Urinary bladder (tissue), 3 donors: ENCODE measurements at regions not wholly inside any gene's neighbourhood (a gene's known extent, or its start where the extent isn't known, plus 50 kb on each side); places are given as distances from the start of the nearest gene placed in this dataset.

Experiments
- DNase-seq: peaks from one replicate; pipeline ENCODE4 v3.0.0-alpha.2; 2015; ENCODE audit errors: extremely low spot score
- H3K27ac ChIP-seq: one replicate; pipeline ENCODE4 v1.5.1; 2013; ENCODE audit warnings: low read depth, mild to moderate bottlenecking, moderate library complexity
- H3K36me3 ChIP-seq: one replicate; pipeline ENCODE4 v1.6.1; 2013; ENCODE audit warnings: mild to moderate bottlenecking, moderate library complexity; ENCODE audit not compliant: insufficient read depth
- H3K4me1 ChIP-seq: one replicate; pipeline ENCODE4 v1.6.1; 2013; ENCODE audit warnings: mild to moderate bottlenecking, moderate library complexity; ENCODE audit not compliant: insufficient read depth
- H3K4me3 ChIP-seq: one replicate; pipeline ENCODE4 v1.5.1; 2013; ENCODE audit warnings: low read depth, low read length
- WGBS: extraction: QIAGEN DNeasy Blood & Tissue Kit; methylation state at CpG from one replicate; pipeline ENCODE4 v1.1.7; 2013; 5-methylcytosine and 5-hydroxymethylcytosine counted together
- donor health status: healthy with polysubstance abuse.
- donor health status: healthy.

- Histone ChIP-seq H3K27ac (no peak overlapping the region), H3K4me3 (no peak overlapping the region), H3K4me1 (no peaks in the 10 kb centered on the region), H3K36me3 (no peaks in the 10 kb centered on the region)
- 64% methylated on average over 3 of the region's 3 CpGs for whole genome bisulfite sequencing
- DNase-seq, result no peak
These were observed 131.6 kb upstream of the CACNA1E start for GRCh38 chr1:181351740-181352139.

DNA sequence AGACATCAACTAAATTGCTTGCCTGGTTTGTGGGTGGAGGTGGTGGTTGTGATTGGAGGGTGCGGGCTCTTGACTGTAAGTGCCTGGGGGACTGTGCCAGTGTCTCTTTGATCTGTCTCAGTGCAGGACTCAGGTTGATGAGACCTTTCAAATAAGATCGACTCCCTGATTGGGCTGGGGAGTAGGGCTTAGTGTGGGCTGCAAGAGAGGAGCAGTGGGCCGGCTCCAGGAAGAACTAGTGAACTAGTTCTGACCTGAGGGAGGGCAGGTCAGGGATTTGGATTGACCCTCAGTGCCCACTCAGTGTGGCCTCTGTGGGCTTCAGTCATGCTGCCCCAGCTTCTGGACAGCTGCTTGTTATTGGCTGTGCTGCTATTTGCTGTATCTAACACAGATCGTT is 130.6 kb upstream of the CACNA1E start:
- H3K4me3 ChIP-seq, result no peak overlapping the region
- H3K27ac ChIP-seq, result no peak overlapping the region
- no peak for DNase-seq
- WGBS, result 86% methylated on average over 4 of the region's 4 CpGs
- no peaks in the 10 kb centered on the region for H3K4me1 ChIP-seq
- H3K36me3 ChIP-seq, result no peaks in the 10 kb centered on the region

- Histone ChIP-seq H3K36me3 (no peaks in the 10 kb centered on the region), H3K4me3 (no peak overlapping the region), H3K4me1 (no peaks in the 10 kb centered on the region), H3K27ac (no peak overlapping the region)
- 79% methylated on average over 1 of the region's 1 CpG for WGBS
- no peak for DNase-seq
These were observed 129.8 kb upstream of the CACNA1E start for GRCh38 chr1:181353526-181353925.

DNA sequence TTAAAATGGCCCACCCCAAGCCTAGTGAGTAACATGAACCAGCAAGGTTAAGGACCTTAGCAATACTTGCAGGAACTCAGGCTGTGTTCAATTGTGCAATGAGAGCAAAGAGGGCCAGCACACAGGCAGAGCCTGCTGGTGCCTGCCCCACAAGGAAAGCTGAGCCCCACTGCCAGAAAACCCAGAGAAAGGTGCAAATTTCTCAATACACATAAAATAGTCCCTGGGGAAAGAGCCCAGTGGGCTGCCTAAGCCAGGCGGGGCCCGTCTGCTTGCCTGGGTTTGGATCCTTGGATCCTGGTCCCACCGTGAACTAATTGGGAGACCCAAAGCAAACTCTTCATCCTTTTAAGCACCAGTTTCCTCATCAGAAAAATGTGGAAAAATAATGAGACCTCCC is 128.5 kb upstream of the CACNA1E start:
- no peaks in the 10 kb centered on the region for H3K36me3 ChIP-seq
- no peak overlapping the region for H3K27ac ChIP-seq
- no peaks in the 10 kb centered on the region for H3K4me1 ChIP-seq
- no peak for DNase-seq
- no peak overlapping the region for H3K4me3 ChIP-seq
- 97% methylated on average over 3 of the region's 3 CpGs for WGBS

GRCh38 chr1:181356505-181357340 is 126.6 kb upstream of the CACNA1E start:
- 55% methylated on average over 11 of the region's 11 CpGs for WGBS
- Histone ChIP-seq H3K27ac (no peak overlapping the region), H3K4me3 (no peak overlapping the region), H3K36me3 (no peaks in the 10 kb centered on the region), H3K4me1 (no peaks in the 10 kb centered on the region)
- DNase-seq, result no peak

- no peak overlapping the region for H3K4me3 ChIP-seq
- WGBS, result 85% methylated on average over 2 of the region's 2 CpGs
- DNase-seq, result no peak
- no peaks in the 10 kb centered on the region for H3K4me1 ChIP-seq
- H3K36me3 ChIP-seq, result no peaks in the 10 kb centered on the region
- H3K27ac ChIP-seq, result no peak overlapping the region
These were observed 124.3 kb upstream of the CACNA1E start for GRCh38 chr1:181359012-181359411.

DNA sequence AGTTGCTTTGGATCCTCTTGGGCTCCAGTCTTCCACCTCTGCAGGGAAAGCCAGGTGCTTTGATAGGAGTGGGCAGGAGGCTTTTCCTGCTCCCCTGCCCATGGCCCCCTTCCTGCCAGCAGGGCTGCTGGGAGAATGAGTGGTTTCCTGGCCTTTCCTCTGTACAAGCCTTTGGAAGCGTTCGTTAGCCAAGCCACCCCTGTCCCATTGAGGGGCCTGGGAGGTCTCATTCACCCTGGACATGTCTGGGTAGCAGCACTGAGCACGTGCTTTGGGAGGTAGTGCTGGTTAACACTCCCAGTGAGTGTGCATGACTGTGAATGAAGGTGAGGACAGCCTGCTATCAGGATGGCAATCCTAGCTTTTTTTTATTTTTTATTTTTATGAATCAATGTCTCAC is 118.5 kb upstream of the CACNA1E start:
- H3K4me1 ChIP-seq, result no peaks in the 10 kb centered on the region
- H3K27ac ChIP-seq, result no peak overlapping the region
- DNase-seq, result no peak
- no peak overlapping the region for H3K4me3 ChIP-seq
- WGBS, result 89% methylated on average over 3 of the region's 3 CpGs
- H3K36me3 ChIP-seq, result no peaks in the 10 kb centered on the region

DNA sequence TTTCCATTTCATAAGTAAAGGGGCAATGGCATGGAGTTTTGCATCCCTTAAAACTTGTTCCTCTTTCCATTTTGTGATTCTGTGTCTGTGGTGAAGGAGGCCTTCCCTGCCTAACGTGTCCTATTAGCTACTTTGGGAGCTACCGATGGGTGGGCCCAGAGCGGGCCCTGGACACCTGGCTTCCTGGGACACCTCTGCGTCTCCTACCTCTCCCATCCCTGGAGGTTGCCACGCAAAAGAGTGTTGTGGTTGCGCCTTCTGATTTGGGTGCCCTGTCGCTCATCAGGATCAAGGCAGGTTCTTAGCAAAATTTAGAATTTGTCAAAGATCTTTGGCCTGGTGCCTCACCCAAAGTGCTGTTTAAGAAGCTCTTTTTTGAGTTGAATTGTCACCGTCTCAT is 116.4 kb upstream of the CACNA1E start:
- DNase-seq, result no peak
- Histone ChIP-seq H3K36me3 (no peaks in the 10 kb centered on the region), H3K4me1 (no peaks in the 10 kb centered on the region), H3K4me3 (no peak overlapping the region), H3K27ac (no peak overlapping the region)
- WGBS, result 90% methylated on average over 8 of the region's 8 CpGs

GRCh38 chr1:181369416-181369815 is 113.9 kb upstream of the CACNA1E start:
- Histone ChIP-seq H3K4me1 (no peaks in the 10 kb centered on the region), H3K4me3 (no peak overlapping the region), H3K36me3 (no peaks in the 10 kb centered on the region), H3K27ac (no peak overlapping the region)
- WGBS, result 81% methylated on average over 4 of the region's 4 CpGs
- DNase-seq, result no peak

DNA sequence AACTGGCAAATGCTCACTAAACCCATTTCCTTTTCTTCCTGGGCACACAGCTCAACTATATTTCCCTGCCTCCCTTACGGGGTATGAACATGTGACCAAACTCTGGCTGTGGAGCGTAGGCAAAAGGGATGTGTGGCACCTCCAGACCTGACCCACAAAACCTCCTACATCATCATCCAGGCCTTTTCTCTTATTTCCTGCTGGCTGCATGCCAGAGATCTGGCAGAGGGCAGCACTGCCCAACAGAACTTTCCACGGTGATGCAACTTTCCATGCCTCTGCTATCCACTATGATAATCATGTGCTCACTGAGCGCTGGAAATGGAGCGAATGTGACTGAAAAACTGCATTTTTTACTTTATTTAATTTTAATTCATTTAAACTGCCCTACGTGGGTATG is 99.6 kb upstream of the CACNA1E start:
- WGBS, result 81% methylated on average over 6 of the region's 6 CpGs
- Histone ChIP-seq H3K4me1 (no peaks in the 10 kb centered on the region), H3K27ac (no peak overlapping the region), H3K36me3 (no peaks in the 10 kb centered on the region), H3K4me3 (no peak overlapping the region)
- no peak for DNase-seq

- Histone ChIP-seq H3K4me1 (no peaks in the 10 kb centered on the region), H3K4me3 (no peak overlapping the region), H3K36me3 (no peaks in the 10 kb centered on the region), H3K27ac (no peak overlapping the region)
- DNase-seq, result no peak
- 17% methylated on average over 2 of the region's 2 CpGs for WGBS
These were observed 97.0 kb upstream of the CACNA1E start for GRCh38 chr1:181386340-181386739.

- Histone ChIP-seq H3K36me3 (no peaks in the 10 kb centered on the region), H3K4me3 (no peak overlapping the region), H3K27ac (no peak overlapping the region), H3K4me1 (no peaks in the 10 kb centered on the region)
- whole genome bisulfite sequencing, result 78% methylated on average over 6 of the region's 6 CpGs
- DNase-seq, result no peak
These were observed 96.4 kb upstream of the CACNA1E start for GRCh38 chr1:181386951-181387350.

DNA sequence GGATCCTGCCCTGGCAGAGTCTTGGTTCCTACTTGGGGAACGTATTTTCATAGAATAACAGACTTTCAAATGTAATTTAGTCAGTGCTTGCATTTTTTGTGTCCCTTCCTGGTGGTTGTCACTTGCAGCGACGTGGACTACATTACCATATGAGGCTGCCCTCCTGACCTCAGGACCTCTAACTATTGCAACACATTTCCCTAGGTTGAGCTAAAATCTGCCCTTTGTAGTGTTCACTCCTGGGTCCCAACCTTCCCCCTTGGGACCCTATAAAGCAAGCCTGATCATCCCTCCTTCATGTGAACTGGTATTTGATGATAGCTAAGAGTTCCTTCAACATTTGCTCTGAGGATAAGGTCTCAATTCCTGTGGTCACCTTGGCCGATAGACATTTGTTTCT is 95.6 kb upstream of the CACNA1E start:
- 91% methylated on average over 4 of the region's 4 CpGs for WGBS
- H3K27ac ChIP-seq, result no peak overlapping the region
- no peak for DNase-seq
- H3K4me1 ChIP-seq, result no peaks in the 10 kb centered on the region
- H3K4me3 ChIP-seq, result no peak overlapping the region
- no peaks in the 10 kb centered on the region for H3K36me3 ChIP-seq

GRCh38 chr1:181390410-181391077 is 92.8 kb upstream of the CACNA1E start:
- Histone ChIP-seq H3K4me3 (no peak overlapping the region), H3K4me1 (no peaks in the 10 kb centered on the region), H3K36me3 (no peaks in the 10 kb centered on the region), H3K27ac (no peak overlapping the region)
- no peak for DNase-seq
- 40% methylated on average over 8 of the region's 8 CpGs for WGBS
